C4-2B (cell line): ENCODE measurements at regions not wholly inside any gene's neighbourhood (a gene's known extent, or its start where the extent isn't known, plus 50 kb on each side); places are given as distances from the start of the nearest gene placed in this dataset.

Experiments
- H3K27ac ChIP-seq: fragments of 450-650 bp; 2 replicates; pipeline ENCODE4 v1.5.1; 2017
- CTCF ChIP-seq: fragments of 450-650 bp; conservative IDR thresholded peaks from 2 replicates; pipeline ENCODE4 v1.5.1; 2017; ENCODE audit warnings: mild to moderate bottlenecking
- ZFX ChIP-seq: fragments of 450-650 bp; IDR thresholded peaks from 2 replicates; pipeline ENCODE4 v1.6.1; 2017

GRCh38 chr16:51431517-51432241 lies 280.6 kb upstream of the SALL1 start:
- no peak overlapping the region for H3K27ac ChIP-seq
- TF ChIP-seq CTCF (no peak), ZFX (no peak)

- no peak overlapping the region for H3K27ac ChIP-seq
- TF ChIP-seq CTCF, result no peak
- TF ChIP-seq ZFX, result no peak
These were observed 279.8 kb upstream of the SALL1 start for GRCh38 chr16:51430716-51431369.

GRCh38 chr16:51429041-51429440 lies 278.0 kb upstream of the SALL1 start:
- TF ChIP-seq ZFX, result no peak
- no peak for TF ChIP-seq CTCF

GRCh38 chr16:51427085-51427484 lies 276.0 kb upstream of the SALL1 start:
- no peak for TF ChIP-seq CTCF
- TF ChIP-seq ZFX, result no peak
- no peak overlapping the region for H3K27ac ChIP-seq

More at GRCh38 chr16:51429041-51429440, 278.0 kb upstream of the SALL1 start:
- no peak overlapping the region for H3K27ac ChIP-seq

GRCh38 chr16:51426276-51426675 lies 275.2 kb upstream of the SALL1 start:
- no peak for TF ChIP-seq ZFX
- no peak overlapping the region for H3K27ac ChIP-seq

GRCh38 chr16:51420247-51420646 lies 269.2 kb upstream of the SALL1 start:
- no peak for TF ChIP-seq CTCF

GRCh38 chr16:51419768-51420167 lies 268.7 kb upstream of the SALL1 start:
- H3K27ac ChIP-seq, result no peak overlapping the region
- TF ChIP-seq ZFX, result no peak

More at GRCh38 chr16:51420247-51420646, 269.2 kb upstream of the SALL1 start:
- no peak overlapping the region for H3K27ac ChIP-seq

GRCh38 chr16:51418258-51418657 lies 267.2 kb upstream of the SALL1 start:
- H3K27ac ChIP-seq, result no peak overlapping the region
- TF ChIP-seq CTCF (no peak), ZFX (no peak)
